ENCODE measurements at regions not wholly inside any gene's neighbourhood (a gene's known extent, or its start where the extent isn't known, plus 50 kb on each side); places are given as distances from the start of the nearest gene placed in this dataset.

DNA sequence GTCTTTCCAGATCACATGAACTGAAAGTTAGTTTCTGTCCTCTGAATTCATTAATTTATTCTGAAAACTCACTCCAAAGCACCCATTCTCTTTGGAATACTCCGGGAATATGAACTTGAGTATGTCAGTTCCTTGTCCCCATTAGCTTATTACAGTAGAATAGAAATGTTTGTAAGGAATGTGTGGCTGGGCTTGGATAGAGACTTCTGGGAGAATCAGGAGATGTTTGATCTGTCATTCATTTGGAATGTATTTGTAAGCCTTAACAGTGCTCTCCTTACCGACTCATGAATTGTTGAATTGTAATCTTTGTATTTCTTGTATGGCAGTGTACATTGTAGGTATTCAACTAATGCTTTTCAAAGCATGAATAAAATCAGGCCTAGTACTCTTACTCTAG lies 548.4 kb downstream of the LRRC70 start:
- Histone ChIP-seq H3K4me2 (no peak overlapping the region), H3K4me1 (no peaks in the 10 kb centered on the region), H3K4me3 (no peak overlapping the region), H3K79me2 (ENCODE audit: low read depth) (no peaks in the 10 kb centered on the region), H3K27ac (no peak overlapping the region), H2AFZ (replicated peaks) (no peak overlapping the region), H3K36me3 (no peaks in the 10 kb centered on the region), H3K9me3 (ENCODE audit: low read depth) (no peaks in the 10 kb centered on the region), H3K27me3 (no peaks in the 10 kb centered on the region), H4K20me1 (ENCODE audit: low read depth) (no peaks in the 10 kb centered on the region), H3F3A (ENCODE audit: low read depth) (no peaks in the 10 kb centered on the region), H3K9ac (no peak overlapping the region)
- Mint-ChIP-seq H3K27ac (no peak overlapping the region), H3K4me1 (peaks cover 4% of the 10 kb centered on the region), H3K9me3 (no peaks in the 10 kb centered on the region), H3K36me3 (no peaks in the 10 kb centered on the region), H3K4me3 (no peak overlapping the region), H3K27me3 (ENCODE audit: insufficient read depth, low read depth) (no peaks in the 10 kb centered on the region)
- TF ChIP-seq EZH2 (IDR thresholded peaks at IDR 0.05) (no peak), CTCF (IDR thresholded peaks at IDR 0.05) (no peak), EZH2phosphoT487 (IDR thresholded peaks at IDR 0.05) (no peak)
- DNase-seq (ENCODE audit: low spot score) = no peak

GRCh38 chr5:63125862-63126261 lies 547.2 kb downstream of the LRRC70 start:
- Mint-ChIP-seq H3K36me3 (no peaks in the 10 kb centered on the region), H3K4me3 (no peak overlapping the region), H3K27ac (no peak overlapping the region), H3K9me3 (no peaks in the 10 kb centered on the region), H3K4me1 (no peaks in the 10 kb centered on the region), H3K27me3 (ENCODE audit: insufficient read depth, low read depth) (no peaks in the 10 kb centered on the region)
- no peak overlapping the region for H3K9ac ChIP-seq
- no peaks in the 10 kb centered on the region for H4K20me1 ChIP-seq (ENCODE audit: low read depth)
- H3K4me2 ChIP-seq = no peak overlapping the region
- no peak overlapping the region for H3K4me3 ChIP-seq
- H2AFZ ChIP-seq (replicated peaks) = no peak overlapping the region
- H3F3A ChIP-seq (ENCODE audit: low read depth) = no peaks in the 10 kb centered on the region
- no peaks in the 10 kb centered on the region for H3K27me3 ChIP-seq
- H3K79me2 ChIP-seq (ENCODE audit: low read depth) = no peaks in the 10 kb centered on the region
- no peaks in the 10 kb centered on the region for H3K4me1 ChIP-seq
- no peaks in the 10 kb centered on the region for H3K9me3 ChIP-seq (ENCODE audit: low read depth)
- H3K36me3 ChIP-seq = no peaks in the 10 kb centered on the region
- H3K27ac ChIP-seq = no peak overlapping the region
- no peak for DNase-seq (ENCODE audit: low spot score)
- TF ChIP-seq CTCF (IDR thresholded peaks at IDR 0.05) (peak; percentile 34), EZH2phosphoT487 (IDR thresholded peaks at IDR 0.05) (no peak)

- no peaks in the 10 kb centered on the region for H3K36me3 Mint-ChIP-seq
These were observed 546.8 kb downstream of the LRRC70 start for GRCh38 chr5:63125392-63125791.

More at GRCh38 chr5:63125392-63125791, 546.8 kb downstream of the LRRC70 start:
- Mint-ChIP-seq H3K9me3 (no peaks in the 10 kb centered on the region), H3K4me3 (no peak overlapping the region), H3K27ac (no peak overlapping the region), H3K27me3 (ENCODE audit: insufficient read depth, low read depth) (no peaks in the 10 kb centered on the region), H3K4me1 (no peaks in the 10 kb centered on the region)
- no peaks in the 10 kb centered on the region for H3K36me3 ChIP-seq
- H3K27me3 ChIP-seq = no peaks in the 10 kb centered on the region
- no peak overlapping the region for H3K9ac ChIP-seq
- no peak overlapping the region for H2AFZ ChIP-seq (replicated peaks)
- no peaks in the 10 kb centered on the region for H3K79me2 ChIP-seq (ENCODE audit: low read depth)
- DNase-seq (ENCODE audit: low spot score) = no peak
- no peaks in the 10 kb centered on the region for H3K4me1 ChIP-seq
- H3K27ac ChIP-seq = no peak overlapping the region
- no peaks in the 10 kb centered on the region for H3K9me3 ChIP-seq (ENCODE audit: low read depth)
- no peak overlapping the region for H3K4me2 ChIP-seq
- no peak overlapping the region for H3K4me3 ChIP-seq
- H4K20me1 ChIP-seq (ENCODE audit: low read depth) = no peaks in the 10 kb centered on the region
- TF ChIP-seq CTCF (IDR thresholded peaks at IDR 0.05) = no peak
- TF ChIP-seq EZH2 (IDR thresholded peaks at IDR 0.05) = no peak
- no peak for TF ChIP-seq EZH2phosphoT487 (IDR thresholded peaks at IDR 0.05)
- H3F3A ChIP-seq (ENCODE audit: low read depth) = no peaks in the 10 kb centered on the region
